Muscle layer of colon (tissue), 2 donors: ENCODE measurements at regions not wholly inside any gene's neighbourhood (a gene's known extent, or its start where the extent isn't known, plus 50 kb on each side); places are given as distances from the start of the nearest gene placed in this dataset.
"Not testable (repeated sequence)": the region's sequence is repeated elsewhere in the genome, so short reads cannot be mapped to it uniquely, and the experiment has no call there.

ENCODE experiments used
- H3K27ac ChIP-seq: one replicate; pipeline ENCODE4 v1.7.0; 2013; ENCODE audit warnings: low read depth, mild to moderate bottlenecking, low read length, moderate library complexity
- H3K27me3 ChIP-seq, 2 donors: one replicate each; pipeline ENCODE4 v1.7.0; 2013; ENCODE audit warnings: low read length in 2 of 2, mild to moderate bottlenecking in 2 of 2; ENCODE audit not compliant: insufficient read depth in 2 of 2, control insufficient read depth in 1 of 2
- H3K36me3 ChIP-seq: one replicate; pipeline ENCODE4 v1.7.0; 2013; ENCODE audit warnings: mild to moderate bottlenecking, low read length; ENCODE audit not compliant: insufficient read depth
- H3K4me1 ChIP-seq: one replicate; pipeline ENCODE4 v1.7.0; 2013; ENCODE audit warnings: mild to moderate bottlenecking, low read length; ENCODE audit not compliant: insufficient read depth
- H3K4me3 ChIP-seq, 2 donors: one replicate each; pipeline ENCODE4 v1.7.0; 2013; ENCODE audit warnings: low read length in 2 of 2, low read depth in 1 of 2, mild to moderate bottlenecking in 1 of 2, moderate library complexity in 1 of 2
- H3K9ac ChIP-seq: one replicate; pipeline ENCODE4 v1.7.0; 2013; ENCODE audit warnings: low read length
- H3K9me3 ChIP-seq: one replicate; pipeline ENCODE4 v1.7.0; 2013; ENCODE audit warnings: mild to moderate bottlenecking, low read length
- donor health status: abdominal sarcoma.
- donor health status: Adenocarcinoma of cecum.

DNA sequence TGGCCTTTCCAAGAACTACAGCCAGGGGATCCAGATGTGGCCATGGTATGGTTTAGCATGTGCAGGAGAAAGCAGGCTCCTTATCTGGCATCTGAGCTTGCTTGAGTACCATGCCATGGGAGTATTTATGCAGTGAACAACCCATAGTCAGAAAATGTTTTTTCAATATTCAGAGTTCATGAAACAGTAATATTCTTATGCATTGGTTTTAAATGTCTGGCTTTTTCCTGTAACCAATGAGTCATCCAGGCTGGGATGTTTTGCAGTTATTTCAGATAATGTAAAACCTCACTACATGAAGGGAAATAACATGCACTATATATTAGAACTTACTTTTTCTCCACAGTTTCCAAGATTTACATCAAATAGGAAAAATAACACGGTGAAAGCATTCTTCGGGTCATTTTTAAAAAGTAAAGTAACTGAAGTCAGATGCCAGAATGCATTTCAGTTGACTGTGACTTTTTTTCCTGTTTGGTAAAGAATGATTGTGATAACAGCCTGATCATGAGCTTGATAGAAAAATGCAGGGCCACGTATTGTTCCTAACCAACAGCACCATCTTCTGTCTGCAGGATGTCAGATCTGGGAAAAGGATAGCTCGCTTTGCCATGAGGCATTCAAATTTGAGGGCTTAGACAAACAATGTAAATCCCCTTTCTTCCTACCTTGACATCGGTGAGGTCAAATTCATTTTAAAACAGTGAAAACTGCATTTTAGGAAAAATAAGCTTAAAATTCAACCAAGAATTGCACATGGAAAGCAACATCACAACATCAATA, 152.8 kb downstream of the DSC3 start:
- Histone ChIP-seq H3K9me3 (no peaks in the 10 kb centered on the region), H3K4me3 (no peak overlapping the region), H3K4me1 (no peaks in the 10 kb centered on the region), H3K9ac (no peak overlapping the region), H3K27me3 (no peaks in the 10 kb centered on the region), H3K36me3 (no peaks in the 10 kb centered on the region), H3K27ac (no peak overlapping the region)

DNA sequence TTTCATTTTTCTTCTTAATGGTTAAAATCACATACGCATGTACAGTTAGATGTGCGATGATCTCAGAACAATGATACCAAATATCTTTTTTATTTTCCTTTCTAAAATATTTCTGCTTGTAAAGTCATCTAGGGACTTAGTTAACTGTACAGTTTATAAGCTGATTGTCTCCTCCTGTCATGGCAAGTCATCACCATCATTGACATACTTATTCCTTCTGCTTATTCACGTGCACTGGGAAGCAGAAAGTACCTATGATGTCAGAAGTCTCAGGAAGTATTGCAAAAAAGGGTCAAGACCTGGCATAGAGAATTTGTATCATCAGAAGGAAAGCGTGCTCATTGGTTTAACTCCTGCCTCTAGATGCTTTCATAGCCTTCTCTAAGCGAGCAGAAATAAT, 154.2 kb downstream of the DSC3 start:
- H3K9ac ChIP-seq, result no peak overlapping the region
- H3K27me3 ChIP-seq, result no peaks in the 10 kb centered on the region
- no peaks in the 10 kb centered on the region for H3K4me1 ChIP-seq
- H3K4me3 ChIP-seq, result no peak overlapping the region
- H3K9me3 ChIP-seq, result no peaks in the 10 kb centered on the region
- no peak overlapping the region for H3K27ac ChIP-seq
- no peaks in the 10 kb centered on the region for H3K36me3 ChIP-seq

DNA sequence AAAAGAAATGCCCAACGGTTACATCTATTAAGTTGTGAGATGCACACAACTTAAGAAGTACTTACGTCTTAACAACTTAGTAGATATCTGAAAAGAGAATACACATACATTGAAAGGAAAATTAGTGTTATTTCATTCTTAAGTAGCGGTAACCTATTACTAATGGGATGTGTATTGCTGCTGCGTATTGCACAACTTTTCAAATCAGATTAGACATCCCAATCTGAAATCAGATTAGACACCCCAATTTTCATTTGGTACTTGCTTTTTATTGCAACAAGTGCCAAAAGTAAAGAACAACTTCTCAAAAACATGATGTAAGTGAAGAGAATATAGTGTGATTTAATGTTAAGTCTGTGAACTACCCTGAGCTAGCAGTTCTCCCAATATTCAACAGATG, 155.5 kb downstream of the DSC3 start:
- no peaks in the 10 kb centered on the region for H3K36me3 ChIP-seq
- no peak overlapping the region for H3K27ac ChIP-seq
- no peaks in the 10 kb centered on the region for H3K4me1 ChIP-seq
- no peak overlapping the region for H3K9ac ChIP-seq
- H3K9me3 ChIP-seq, result no peaks in the 10 kb centered on the region
- no peaks in the 10 kb centered on the region for H3K27me3 ChIP-seq
- H3K4me3 ChIP-seq, result no peak overlapping the region

- Histone ChIP-seq H3K36me3 (no peaks in the 10 kb centered on the region), H3K27me3 (no peaks in the 10 kb centered on the region), H3K4me1 (no peaks in the 10 kb centered on the region), H3K9me3 (no peaks in the 10 kb centered on the region), H3K4me3 (no peak overlapping the region), H3K9ac (no peak overlapping the region), H3K27ac (no peak overlapping the region)
Measured at GRCh38 chr18:30870466-30870865, 172.1 kb downstream of the DSC3 start.

GRCh38 chr18:30862900-30863299, 179.6 kb downstream of the DSC3 start:
- Histone ChIP-seq H3K36me3 (no peaks in the 10 kb centered on the region), H3K27ac (no peak overlapping the region), H3K9ac (no peak overlapping the region), H3K4me1 (no peaks in the 10 kb centered on the region), H3K9me3 (no peaks in the 10 kb centered on the region), H3K4me3 (no peak overlapping the region), H3K27me3 (no peaks in the 10 kb centered on the region)

GRCh38 chr18:30860741-30861140, 181.8 kb downstream of the DSC3 start:
- Histone ChIP-seq H3K9ac (no peak overlapping the region), H3K4me1 (no peaks in the 10 kb centered on the region), H3K36me3 (no peaks in the 10 kb centered on the region), H3K27ac (no peak overlapping the region), H3K9me3 (no peaks in the 10 kb centered on the region), H3K27me3 (no peaks in the 10 kb centered on the region), H3K4me3 (no peak overlapping the region)

DNA sequence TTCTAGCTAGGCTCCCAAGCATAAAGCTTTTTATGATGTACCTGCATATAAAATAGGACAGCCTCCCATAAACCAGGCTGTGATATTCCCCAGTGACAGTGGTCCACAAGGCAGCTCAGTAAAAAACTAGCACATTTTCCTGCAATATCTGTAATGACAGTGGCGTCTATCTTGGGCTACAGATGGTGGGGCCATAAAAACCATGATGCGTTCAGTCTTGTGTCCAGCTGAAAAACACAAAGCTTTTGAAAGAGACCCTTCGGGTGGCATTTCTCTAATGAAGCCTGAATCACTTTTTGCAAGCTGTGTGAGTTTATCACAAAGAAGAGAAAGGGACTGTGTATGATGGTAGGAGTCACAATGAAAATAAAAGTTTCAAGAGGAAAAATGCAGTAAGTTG, 183.5 kb downstream of the DSC3 start:
- H3K4me1 ChIP-seq, result no peaks in the 10 kb centered on the region
- H3K9ac ChIP-seq, result no peak overlapping the region
- no peaks in the 10 kb centered on the region for H3K9me3 ChIP-seq
- no peak overlapping the region for H3K4me3 ChIP-seq
- no peaks in the 10 kb centered on the region for H3K27me3 ChIP-seq
- H3K36me3 ChIP-seq, result no peaks in the 10 kb centered on the region
- H3K27ac ChIP-seq, result no peak overlapping the region

- no peak overlapping the region for H3K4me3 ChIP-seq
- H3K4me1 ChIP-seq, result no peaks in the 10 kb centered on the region
- no peaks in the 10 kb centered on the region for H3K9me3 ChIP-seq
- no peak overlapping the region for H3K27ac ChIP-seq
- H3K36me3 ChIP-seq, result no peaks in the 10 kb centered on the region
- H3K27me3 ChIP-seq, result no peaks in the 10 kb centered on the region
- H3K9ac ChIP-seq, result no peak overlapping the region
Measured at GRCh38 chr18:30858560-30858959, 184.0 kb downstream of the DSC3 start.

- Histone ChIP-seq H3K27me3 (no peaks in the 10 kb centered on the region), H3K36me3 (no peaks in the 10 kb centered on the region), H3K27ac (no peak overlapping the region), H3K4me1 (no peaks in the 10 kb centered on the region), H3K4me3 (no peak overlapping the region), H3K9me3 (no peaks in the 10 kb centered on the region), H3K9ac (no peak overlapping the region)
Measured at GRCh38 chr18:30855762-30856161, 186.8 kb downstream of the DSC3 start.

DNA sequence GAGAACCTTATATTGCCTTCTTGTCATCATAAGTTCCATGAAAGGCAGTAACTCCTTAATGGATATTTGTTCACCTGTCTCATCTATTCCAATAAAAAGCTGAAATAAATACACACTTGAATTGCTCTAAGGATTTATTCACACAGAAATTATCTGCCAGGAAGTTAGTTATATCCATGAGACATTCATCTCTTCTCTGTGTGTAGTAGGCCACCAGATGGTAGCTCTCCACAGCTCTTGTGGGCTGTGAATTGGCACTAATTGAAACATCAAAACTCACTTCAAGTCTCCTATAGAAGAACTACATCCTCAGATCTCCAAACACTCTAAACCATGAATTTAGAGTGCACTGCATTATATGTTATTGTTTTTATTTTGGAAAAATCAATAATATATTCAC, 189.6 kb downstream of the DSC3 start:
- H3K4me1 ChIP-seq, result no peaks in the 10 kb centered on the region
- no peaks in the 10 kb centered on the region for H3K36me3 ChIP-seq
- no peak overlapping the region for H3K4me3 ChIP-seq
- no peak overlapping the region for H3K9ac ChIP-seq
- no peaks in the 10 kb centered on the region for H3K27me3 ChIP-seq
- no peaks in the 10 kb centered on the region for H3K9me3 ChIP-seq
- H3K27ac ChIP-seq, result no peak overlapping the region

- Histone ChIP-seq H3K9ac (no peak overlapping the region), H3K4me1 (no peaks in the 10 kb centered on the region), H3K27me3 (no peaks in the 10 kb centered on the region), H3K36me3 (no peaks in the 10 kb centered on the region), H3K9me3 (no peaks in the 10 kb centered on the region), H3K4me3 (no peak overlapping the region), H3K27ac (no peak overlapping the region)
Measured at GRCh38 chr18:30852541-30852940, 190.0 kb downstream of the DSC3 start.

- not testable (repeated sequence) for H3K9me3 ChIP-seq, H3K27me3 ChIP-seq, H3K9ac ChIP-seq, H3K27ac ChIP-seq, H3K4me3 ChIP-seq, H3K36me3 ChIP-seq, H3K4me1 ChIP-seq
Measured at GRCh38 chr18:30839056-30839561, 203.4 kb downstream of the DSC3 start.
